ENCODE measurements at regions not wholly inside any gene's neighbourhood (a gene's known extent, or its start where the extent isn't known, plus 50 kb on each side); places are given as distances from the start of the nearest gene placed in this dataset.

- TF ChIP-seq CTCF (CRISPR knock-in tag; IDR thresholded peaks at IDR 0.05) (peak; percentile 85), STAG1 (CRISPR knock-in tag; IDR thresholded peaks at IDR 0.05) (peak; percentile 93), ELF3 (CRISPR knock-in tag; IDR thresholded peaks at IDR 0.05) (0 out of 2 replicates have a peak, but pooled peaks have one; percentile 10), ZBTB21 (CRISPR knock-in tag; IDR thresholded peaks at IDR 0.05) (0 out of 2 replicates have a peak, but pooled peaks have one; percentile 17)
Observed at GRCh38 chr20:11544029-11544678, 373.5 kb upstream of the BTBD3 start (continued).

GRCh38 chr20:11546939-11547338 lies 370.8 kb upstream of the BTBD3 start:
- Histone ChIP-seq H3K4me2 (ENCODE audit: low read depth, low read length) (no peak overlapping the region), H3K27me3 (ENCODE audit: control insufficient read depth in 1 of 2, insufficient read depth in 2 of 2, low read length in 2 of 2) (no peaks in the 10 kb centered on the region; a peak in 1 of 5 replicates), H3K9ac (ENCODE audit: insufficient read depth, low read depth, low read length) (no peak overlapping the region), H3K36me3 (replicated peaks in 1 of 2; ENCODE audit: control insufficient read depth in 1 of 2, insufficient read depth in 2 of 2, low read length in 2 of 2) (no peaks in the 10 kb centered on the region), H3K9me3 (ENCODE audit: low read length) (no peaks in the 10 kb centered on the region), H4K20me1 (ENCODE audit: insufficient read depth, low read length) (no peaks in the 10 kb centered on the region), H3K4me1 (ENCODE audit: insufficient read depth, low read length) (peaks cover 12% of the 10 kb centered on the region), H2AFZ (ENCODE audit: low read length) (no peak overlapping the region), H3K4me3 (replicated peaks in 1 of 3; ENCODE audit: insufficient read depth in 1 of 3, low read depth in 2 of 3, low read length in 3 of 3) (no peak overlapping the region), H3K79me2 (ENCODE audit: insufficient read depth, low read length) (no peaks in the 10 kb centered on the region), H3K27ac (ENCODE audit: extremely low read length, insufficient read depth, low read length) (no peak overlapping the region)
- DNase-seq (ENCODE audit: low spot score), result no peak
- ChIA-PET POLR2A (no interaction called here), CTCF (ENCODE audit: low intra/inter-chr PET ratio, low total read pairs) (no interaction called here)
- 5% methylated on average over 7 of the region's 7 CpGs for WGBS (ENCODE audit: low lambda C conversion rate)
- ATAC-seq, result peak; percentile 54
- intact Hi-C loops (cut with micrococcal nuclease; ENCODE audit: unreplicated experiment) (loop anchor here (10.0 kb wide), 2 partner anchors 272 to 872 kb away; partner anchors contain the start of gene JAG1), in situ Hi-C loops (cut with HindIII; ENCODE audit: extremely low pct_ligation_motif_present, low pct_unique_long_range_greater_than_20kb) (loop anchor here (10.0 to 25.0 kb wide), 6 partner anchors 992 to 1932 kb away; partner anchors contain the start of genes MKKS and SLX4IP)
- no TSS peak for BruUV-seq (replicated peaks)
- FAIRE-seq, result no peak
- TF ChIP-seq ZBTB49 (CRISPR knock-in tag; IDR thresholded peaks at IDR 0.05; ENCODE audit: borderline replicate concordance) (no peak), ZNF331 (CRISPR knock-in tag; IDR thresholded peaks at IDR 0.05) (no peak), ZSCAN22 (CRISPR knock-in tag; IDR thresholded peaks at IDR 0.05) (no peak), KDM1A (CRISPR knock-in tag; IDR thresholded peaks at IDR 0.05) (no peak), ZSCAN12 (CRISPR knock-in tag; IDR thresholded peaks at IDR 0.05) (no peak), SRSF1 (optimal IDR thresholded peaks at IDR 0.05; ENCODE audit: low read depth, low read length) (no peak), ZNF766 (CRISPR knock-in tag; IDR thresholded peaks at IDR 0.05; ENCODE audit: borderline replicate concordance) (no peak), DMTF1 (CRISPR knock-in tag; IDR thresholded peaks at IDR 0.05) (no peak), CEBPG (CRISPR knock-in tag; IDR thresholded peaks at IDR 0.05) (no peak), ZNF549 (CRISPR knock-in tag; IDR thresholded peaks at IDR 0.05) (no peak), MYPOP (CRISPR knock-in tag; IDR thresholded peaks at IDR 0.05) (no peak), ZNF674 (CRISPR knock-in tag; IDR thresholded peaks at IDR 0.05; ENCODE audit: low read depth) (no peak)
